ENCODE measurements at regions not wholly inside any gene's neighbourhood (a gene's known extent, or its start where the extent isn't known, plus 50 kb on each side); places are given as distances from the start of the nearest gene placed in this dataset.

GRCh38 chr19:28228854-28229253 lies 984.1 kb downstream of the UQCRFS1 start:
- TF ChIP-seq POLR2AphosphoS5 (IDR thresholded peaks at IDR 0.05; ENCODE audit: insufficient read depth in 1 of 2, low read depth in 1 of 2) (no peak), CTCF (IDR thresholded peaks at IDR 0.05) (no peak)

All from vagina (tissue), 2 donors.